Loucy (cell line): ENCODE measurements at regions not wholly inside any gene's neighbourhood (a gene's known extent, or its start where the extent isn't known, plus 50 kb on each side); places are given as distances from the start of the nearest gene placed in this dataset.

ENCODE experiments used
- H2AFZ ChIP-seq: fragments of 200-600 bp; sonication (generic); 2 replicates; pipeline ENCODE4 v1.6.0; 2016; ENCODE audit warnings: antibody characterized with exemption, mild to moderate bottlenecking, low read length, moderate library complexity
- H3F3A ChIP-seq: fragments of 200-600 bp; 2 replicates; pipeline ENCODE4 v1.6.0; 2016; ENCODE audit warnings: antibody characterized with exemption, low read depth, mild to moderate bottlenecking
- H3K27me3 ChIP-seq: fragments of 200-600 bp; sonication (generic); 2 replicates; pipeline ENCODE4 v1.6.1; 2014; ENCODE audit warnings: low read length, mild to moderate bottlenecking; ENCODE audit not compliant: insufficient read depth, poor library complexity, severe bottlenecking
- H3K36me3 ChIP-seq: fragments of 200-600 bp; sonication (generic); 2 replicates; pipeline ENCODE4 v1.6.1; 2016; ENCODE audit warnings: low read length; ENCODE audit not compliant: insufficient read depth
- H3K4me1 ChIP-seq: fragments of 200-600 bp; sonication (generic); 2 replicates; pipeline ENCODE4 v1.5.1; 2014; ENCODE audit warnings: low read length, mild to moderate bottlenecking; ENCODE audit not compliant: insufficient read depth, poor library complexity, severe bottlenecking
- H3K4me2 ChIP-seq: fragments of 200-600 bp; sonication (generic); 2 replicates; pipeline ENCODE4 v1.6.0; 2014; ENCODE audit warnings: antibody characterized with exemption, low read length, low read depth, mild to moderate bottlenecking; ENCODE audit not compliant: poor library complexity, severe bottlenecking
- H3K4me3 ChIP-seq: fragments of 200-600 bp; sonication (generic); 2 replicates; pipeline ENCODE4 v1.5.1; 2014; ENCODE audit warnings: low read length, mild to moderate bottlenecking, mixed read lengths; ENCODE audit not compliant: poor library complexity, severe bottlenecking
- H3K79me2 ChIP-seq: fragments of 200-600 bp; sonication (generic); 2 replicates; pipeline ENCODE4 v1.6.1; 2014; ENCODE audit warnings: low read length; ENCODE audit not compliant: insufficient read depth
- H3K9ac ChIP-seq: fragments of 200-600 bp; sonication (generic); 2 replicates; pipeline ENCODE4 v1.6.0; 2014; ENCODE audit warnings: mild to moderate bottlenecking, low read depth, low read length, moderate library complexity; ENCODE audit not compliant: poor library complexity, severe bottlenecking
- H3K9me2 ChIP-seq: fragments of 200-600 bp; sonication (generic); replicated peaks from 2 replicates; pipeline ENCODE4 v1.6.1; 2016; ENCODE audit warnings: low read depth, low read length, mixed read lengths
- H3K9me3 ChIP-seq: fragments of 200-600 bp; sonication (generic); 2 replicates; pipeline ENCODE4 v1.6.1; 2014; ENCODE audit warnings: mild to moderate bottlenecking, antibody characterized with exemption, low read length, low read depth; ENCODE audit not compliant: insufficient read depth
- H4K20me1 ChIP-seq: fragments of 200-600 bp; sonication (generic); 2 replicates; pipeline ENCODE4 v1.6.0; 2014; ENCODE audit warnings: antibody characterized with exemption, low read length, mild to moderate bottlenecking; ENCODE audit not compliant: insufficient read depth, poor library complexity, severe bottlenecking
- CTCF ChIP-seq: fragments of 200-600 bp; sonication (generic); conservative IDR thresholded peaks from 2 replicates; pipeline ENCODE4 v1.5.1; 2014; ENCODE audit warnings: mild to moderate bottlenecking, antibody characterized with exemption, low read length
- EZH2phosphoT487 ChIP-seq: fragments of 200-600 bp; IDR thresholded peaks from 2 replicates; pipeline ENCODE4 v1.6.1; 2018; ENCODE audit warnings: antibody characterized with exemption, mild to moderate bottlenecking, moderate library complexity, borderline replicate concordance

- 0 out of 2 replicates have a peak, but pooled peaks cover 3% of the 10 kb centered on the region for H3F3A ChIP-seq
- no peaks in the 10 kb centered on the region for H3K79me2 ChIP-seq
- no peak overlapping the region for H2AFZ ChIP-seq
- H3K9me2 ChIP-seq: no peaks in the 10 kb centered on the region
- peaks cover 28% of the 10 kb centered on the region for H3K4me1 ChIP-seq
- no peaks in the 10 kb centered on the region for H3K27me3 ChIP-seq
- no peak overlapping the region for H3K4me2 ChIP-seq
- no peak overlapping the region for H3K4me3 ChIP-seq
- no peaks in the 10 kb centered on the region for H3K36me3 ChIP-seq
- no peak overlapping the region for H3K9ac ChIP-seq
- no peak for TF ChIP-seq CTCF
- no peak for TF ChIP-seq EZH2phosphoT487
- no peaks in the 10 kb centered on the region for H4K20me1 ChIP-seq
- no peaks in the 10 kb centered on the region for H3K9me3 ChIP-seq
Measured at GRCh38 chr3:143215059-143215458, 95.5 kb downstream of the CHST2 start.
